Right lobe of liver (tissue), 6 donors: ENCODE measurements at regions not wholly inside any gene's neighbourhood (a gene's known extent, or its start where the extent isn't known, plus 50 kb on each side); places are given as distances from the start of the nearest gene placed in this dataset.

Source experiments
- ATAC-seq, 4 donors: fragments of 200-7000 bp; cut with Tn5 transposase; one replicate each; pipeline ENCODE4 v1.9.1; 2020; ENCODE audit warnings: mild to moderate bottlenecking in 4 of 4, moderate library complexity in 4 of 4
- DNase-seq, 3 donors: peaks; one replicate each; pipeline ENCODE4 v3.0.0-alpha.2; 2020
- H3K27ac ChIP-seq, 3 donors: fragments of 200-600 bp; one replicate each; pipeline ENCODE4 v1.8.0; 2022
- H3K27me3 ChIP-seq, 2 donors: fragments of 200-600 bp; one replicate each; pipeline ENCODE4 v1.8.0; 2022
- H3K36me3 ChIP-seq, 4 donors: fragments of 200-600 bp; sonication (generic) in 1 of 4; one replicate each; pipeline versions ENCODE4 v1.5.1 to v1.8.0; 2017 to 2022; ENCODE audit warnings: control low read depth in 1 of 4
- H3K4me1 ChIP-seq, 4 donors: fragments of 200-600 bp; sonication (generic) in 1 of 4; one replicate each; pipeline versions ENCODE4 v1.5.1 to v1.8.0; 2017 to 2022; ENCODE audit warnings: control low read depth in 1 of 4
- H3K4me3 ChIP-seq, 3 donors: fragments of 200-600 bp; one replicate each; pipeline ENCODE4 v1.8.0; 2022
- H3K9me3 ChIP-seq, 4 donors: fragments of 200-600 bp; sonication (generic) in 1 of 4; one replicate each; pipeline versions ENCODE4 v1.5.1 to v1.8.0; 2017 to 2022; ENCODE audit warnings: control low read depth in 1 of 4
- POLR2A ChIP-seq: fragments of 450-650 bp; IDR thresholded peaks from one replicate; pipeline ENCODE4 v1.6.1; 2017; ENCODE audit warnings: antibody characterized with exemption, mild to moderate bottlenecking
- WGBS: methylation state at CpG from one replicate; pipeline ENCODE4 v1.1.6; 2018; ENCODE audit warnings: low coverage, low lambda C conversion rate; ENCODE audit not compliant: insufficient coverage; ENCODE audit errors: missing lambda C conversion rate; 5-methylcytosine and 5-hydroxymethylcytosine counted together
- intact Hi-C, 2 donors: fragments of 100-400 bp; cut with DNase I; formaldehyde crosslinking; loops; one replicate each; pipeline versions ENCODE4 v1.11.2 to v1.14.1; 2022
- TF ChIP-seq, protein P1 (sequence below), 4 donors: fragments of 200-600 bp in 3 of 4; fragments of 450-650 bp in 1 of 4; IDR thresholded peaks; one replicate each; pipeline versions ENCODE4 v1.5.1 to v1.8.0; 2016 to 2022; ENCODE audit warnings: antibody characterized with exemption in 4 of 4, mild to moderate bottlenecking in 2 of 4
- donor health status: DM: no; HTN: yes; CAD: no.
- donor health status: DM: no; HTN: no; CAD: no.
- donor health status: DM: no; HTN: no; CAD: no.
- donor health status: DM: no; HTN: yes; CAD: no.
- donor health status: DM: no; HTN: yes; CAD: no.

DNA sequence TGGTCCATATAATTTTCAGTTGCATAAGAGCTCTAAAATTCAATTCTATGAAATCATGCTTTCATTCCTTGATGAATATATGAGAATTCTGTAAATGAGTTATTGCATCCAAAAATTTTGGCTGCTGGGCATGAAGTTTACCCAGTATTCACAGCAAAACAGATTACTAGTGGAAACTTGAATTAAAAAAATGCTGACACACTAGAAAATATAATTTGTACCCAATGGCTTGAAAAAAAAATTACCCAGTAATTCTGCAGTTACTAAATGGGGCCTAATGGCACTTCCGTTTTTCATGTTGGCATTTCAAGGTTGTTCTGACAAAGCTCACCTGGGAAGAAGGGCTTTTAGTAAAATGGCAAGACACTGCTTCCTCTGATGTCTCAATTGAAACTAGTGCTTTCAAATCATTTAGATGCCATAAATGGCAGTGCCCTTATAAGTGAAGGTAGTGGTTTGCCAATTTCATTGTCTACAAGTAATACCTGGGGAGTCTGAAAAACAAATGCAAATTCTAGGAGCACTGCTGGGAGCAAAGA, 343.6 kb downstream of the TDRD15 start:
- H3K36me3 ChIP-seq, result no peaks in the 10 kb centered on the region
- ATAC-seq (no peak), DNase-seq (no peak)
- H3K4me1 ChIP-seq, result peaks cover 0 to 4% (median 0%) of the 10 kb centered on the region in 4 donors
- H3K27ac ChIP-seq, result no peak overlapping the region
- no peaks in the 10 kb centered on the region for H3K27me3 ChIP-seq
- intact Hi-C loops, result no loop called here
- TF ChIP-seq, protein P1, sequence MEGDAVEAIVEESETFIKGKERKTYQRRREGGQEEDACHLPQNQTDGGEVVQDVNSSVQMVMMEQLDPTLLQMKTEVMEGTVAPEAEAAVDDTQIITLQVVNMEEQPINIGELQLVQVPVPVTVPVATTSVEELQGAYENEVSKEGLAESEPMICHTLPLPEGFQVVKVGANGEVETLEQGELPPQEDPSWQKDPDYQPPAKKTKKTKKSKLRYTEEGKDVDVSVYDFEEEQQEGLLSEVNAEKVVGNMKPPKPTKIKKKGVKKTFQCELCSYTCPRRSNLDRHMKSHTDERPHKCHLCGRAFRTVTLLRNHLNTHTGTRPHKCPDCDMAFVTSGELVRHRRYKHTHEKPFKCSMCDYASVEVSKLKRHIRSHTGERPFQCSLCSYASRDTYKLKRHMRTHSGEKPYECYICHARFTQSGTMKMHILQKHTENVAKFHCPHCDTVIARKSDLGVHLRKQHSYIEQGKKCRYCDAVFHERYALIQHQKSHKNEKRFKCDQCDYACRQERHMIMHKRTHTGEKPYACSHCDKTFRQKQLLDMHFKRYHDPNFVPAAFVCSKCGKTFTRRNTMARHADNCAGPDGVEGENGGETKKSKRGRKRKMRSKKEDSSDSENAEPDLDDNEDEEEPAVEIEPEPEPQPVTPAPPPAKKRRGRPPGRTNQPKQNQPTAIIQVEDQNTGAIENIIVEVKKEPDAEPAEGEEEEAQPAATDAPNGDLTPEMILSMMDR (IDR thresholded peaks at IDR 0.05), result no peak
- no peak for TF ChIP-seq POLR2A
- 63% methylated on average over 1 of the region's 1 CpG for WGBS
- no peak overlapping the region for H3K4me3 ChIP-seq
- H3K9me3 ChIP-seq, result no peaks in the 10 kb centered on the region

DNA sequence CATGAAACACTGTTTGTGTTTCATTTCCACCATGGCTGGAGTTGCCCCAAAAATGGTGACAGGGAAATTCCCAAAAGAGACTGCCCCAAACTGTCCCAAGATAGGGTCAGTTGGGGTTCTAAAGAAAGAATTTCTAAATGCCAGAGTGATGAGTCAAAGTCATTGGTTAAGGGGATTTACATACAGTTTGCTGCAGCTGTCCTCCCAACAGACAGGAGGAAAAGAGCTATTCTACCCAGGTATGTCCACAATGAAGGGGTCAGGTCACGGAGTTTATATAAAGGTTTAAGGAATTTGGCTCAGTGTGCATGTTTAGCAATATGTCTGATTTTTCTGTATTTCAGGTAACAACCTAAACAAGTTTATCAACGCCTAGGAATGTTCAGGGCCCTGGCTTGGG, 344.1 kb downstream of the TDRD15 start:
- 73% methylated on average over 2 of the region's 2 CpGs for WGBS
- no peaks in the 10 kb centered on the region for H3K9me3 ChIP-seq
- H3K27me3 ChIP-seq, result no peaks in the 10 kb centered on the region
- no peak for ATAC-seq
- DNase-seq, result no peak
- H3K27ac ChIP-seq, result no peak overlapping the region
- no peak for TF ChIP-seq POLR2A
- intact Hi-C loops, result no loop called here
- no peaks in the 10 kb centered on the region for H3K36me3 ChIP-seq
- no peak overlapping the region for H3K4me3 ChIP-seq
- peaks cover 0 to 4% (median 0%) of the 10 kb centered on the region in 4 donors for H3K4me1 ChIP-seq

DNA sequence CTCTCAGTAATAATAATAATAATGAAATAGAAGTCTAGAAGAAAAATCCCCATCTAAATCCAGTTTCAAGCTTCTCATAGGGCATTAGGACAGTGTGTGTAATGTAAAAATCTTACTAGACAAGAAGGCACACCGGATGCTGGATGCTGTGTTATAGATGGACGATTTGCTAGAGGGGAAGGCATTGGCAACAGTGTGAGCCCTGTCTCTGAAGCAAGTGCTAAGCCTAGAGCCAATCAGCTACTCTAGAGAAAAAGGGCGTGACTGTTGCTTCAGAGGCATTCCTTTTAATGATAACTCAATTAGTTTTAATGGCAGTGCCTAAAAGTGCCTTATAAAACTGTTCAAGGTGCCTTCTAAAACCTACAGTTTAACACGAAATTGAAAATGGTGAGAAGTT, 344.9 kb downstream of the TDRD15 start:
- ATAC-seq (no peak), DNase-seq (no peak)
- 50% methylated on average over 4 of the region's 4 CpGs for WGBS

DNA sequence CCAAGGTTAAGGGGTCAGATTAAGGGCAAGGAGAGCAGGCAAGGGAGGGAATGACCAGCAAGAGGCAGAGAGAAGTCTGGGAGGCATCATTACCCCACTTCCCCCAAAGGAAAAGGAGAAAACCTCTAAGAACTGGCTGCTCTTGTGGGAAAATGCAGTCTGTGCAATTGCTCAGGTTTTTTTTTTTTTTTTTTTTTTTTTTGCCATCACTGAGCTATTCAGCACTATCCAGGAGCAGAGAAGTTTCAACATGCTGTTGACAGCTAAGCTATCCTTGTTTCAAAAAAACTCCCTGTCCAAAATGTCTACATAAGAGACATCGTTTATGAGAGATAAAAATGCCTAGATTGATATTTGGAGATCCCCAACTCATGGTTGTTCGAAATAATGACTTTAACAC, 345.4 kb downstream of the TDRD15 start:
- DNase-seq (no peak), ATAC-seq (no peak)
- Histone ChIP-seq H3K27ac (no peak overlapping the region), H3K36me3 (no peaks in the 10 kb centered on the region), H3K4me3 (no peak overlapping the region), H3K27me3 (no peaks in the 10 kb centered on the region), H3K9me3 (no peaks in the 10 kb centered on the region), H3K4me1 (peaks cover 0 to 4% (median 0%) of the 10 kb centered on the region in 4 donors)
- intact Hi-C loops, result no loop called here
- WGBS, result 56% methylated on average over 2 of the region's 2 CpGs
- TF ChIP-seq, protein P1 (IDR thresholded peaks at IDR 0.05), result no peak
- TF ChIP-seq POLR2A, result no peak

More for the DNA sequence above, 344.9 kb downstream of the TDRD15 start:
- Histone ChIP-seq H3K9me3 (no peaks in the 10 kb centered on the region), H3K36me3 (no peaks in the 10 kb centered on the region), H3K27ac (no peak overlapping the region), H3K27me3 (no peaks in the 10 kb centered on the region), H3K4me1 (peaks cover 0 to 4% (median 0%) of the 10 kb centered on the region in 4 donors), H3K4me3 (no peak overlapping the region)
- TF ChIP-seq POLR2A, result no peak
- TF ChIP-seq, protein P1 (IDR thresholded peaks at IDR 0.05), result no peak
- intact Hi-C loops, result no loop called here

DNA sequence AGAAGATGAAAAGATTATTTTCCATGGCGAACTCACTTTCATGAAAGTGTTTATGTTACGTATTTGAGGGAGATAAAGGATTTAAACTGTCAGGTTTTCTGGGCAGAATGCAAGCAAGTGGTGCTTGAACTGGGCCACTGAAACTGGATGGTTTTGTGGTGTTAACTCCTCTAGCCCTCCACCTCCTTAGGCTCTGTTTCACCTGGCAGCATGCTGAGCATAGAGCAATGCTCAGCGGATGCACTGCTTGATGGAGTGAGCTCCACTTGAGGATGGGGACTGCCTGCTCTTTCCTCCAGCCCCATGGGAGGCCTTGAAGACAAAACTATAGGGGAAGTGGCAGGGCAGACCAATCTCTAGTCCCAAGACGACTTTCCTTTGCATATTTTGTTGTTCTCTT, 345.8 kb downstream of the TDRD15 start:
- intact Hi-C loops, result no loop called here
- DNase-seq, result no peak
- peaks cover 0 to 4% (median 0%) of the 10 kb centered on the region in 4 donors for H3K4me1 ChIP-seq
- 56% methylated on average over 4 of the region's 4 CpGs for WGBS
- no peaks in the 10 kb centered on the region for H3K9me3 ChIP-seq
- H3K27me3 ChIP-seq, result no peaks in the 10 kb centered on the region
- no peak for ATAC-seq
- H3K36me3 ChIP-seq, result no peaks in the 10 kb centered on the region
- no peak overlapping the region for H3K4me3 ChIP-seq
- no peak for TF ChIP-seq POLR2A
- TF ChIP-seq, protein P1 (IDR thresholded peaks at IDR 0.05), result no peak
- no peak overlapping the region for H3K27ac ChIP-seq
